ENCODE measurements at regions not wholly inside any gene's neighbourhood (a gene's known extent, or its start where the extent isn't known, plus 50 kb on each side); places are given as distances from the start of the nearest gene placed in this dataset.
"Not testable (repeated sequence)": the region's sequence is repeated elsewhere in the genome, so short reads cannot be mapped to it uniquely, and the experiment has no call there.

DNA sequence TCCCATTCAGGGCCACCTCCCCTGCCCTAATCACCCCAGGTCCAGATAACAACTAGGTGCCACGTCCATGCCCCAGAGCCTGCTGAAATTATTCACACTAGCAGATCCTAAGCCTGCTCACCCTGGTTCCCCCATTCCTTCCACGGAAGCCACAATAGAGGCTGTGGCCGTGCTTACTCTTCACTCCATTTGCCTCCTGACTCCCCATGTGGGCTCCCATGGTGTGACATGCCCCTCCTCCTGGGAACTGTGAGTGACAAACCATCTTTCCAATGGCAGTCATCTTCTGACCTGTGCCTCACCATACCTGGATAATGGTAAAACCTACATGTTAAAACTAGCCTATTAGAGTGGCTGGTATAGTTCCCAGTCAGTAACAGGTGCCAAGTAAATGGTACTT, 216.2 kb upstream of the PRKCQ start:
- TF ChIP-seq, protein P1, sequence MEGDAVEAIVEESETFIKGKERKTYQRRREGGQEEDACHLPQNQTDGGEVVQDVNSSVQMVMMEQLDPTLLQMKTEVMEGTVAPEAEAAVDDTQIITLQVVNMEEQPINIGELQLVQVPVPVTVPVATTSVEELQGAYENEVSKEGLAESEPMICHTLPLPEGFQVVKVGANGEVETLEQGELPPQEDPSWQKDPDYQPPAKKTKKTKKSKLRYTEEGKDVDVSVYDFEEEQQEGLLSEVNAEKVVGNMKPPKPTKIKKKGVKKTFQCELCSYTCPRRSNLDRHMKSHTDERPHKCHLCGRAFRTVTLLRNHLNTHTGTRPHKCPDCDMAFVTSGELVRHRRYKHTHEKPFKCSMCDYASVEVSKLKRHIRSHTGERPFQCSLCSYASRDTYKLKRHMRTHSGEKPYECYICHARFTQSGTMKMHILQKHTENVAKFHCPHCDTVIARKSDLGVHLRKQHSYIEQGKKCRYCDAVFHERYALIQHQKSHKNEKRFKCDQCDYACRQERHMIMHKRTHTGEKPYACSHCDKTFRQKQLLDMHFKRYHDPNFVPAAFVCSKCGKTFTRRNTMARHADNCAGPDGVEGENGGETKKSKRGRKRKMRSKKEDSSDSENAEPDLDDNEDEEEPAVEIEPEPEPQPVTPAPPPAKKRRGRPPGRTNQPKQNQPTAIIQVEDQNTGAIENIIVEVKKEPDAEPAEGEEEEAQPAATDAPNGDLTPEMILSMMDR (IDR thresholded peaks at IDR 0.05): no peak
- no peak for TF ChIP-seq ZFX (IDR thresholded peaks at IDR 0.05; ENCODE audit: borderline replicate concordance)
- H3K27ac ChIP-seq: no peak overlapping the region

DNA sequence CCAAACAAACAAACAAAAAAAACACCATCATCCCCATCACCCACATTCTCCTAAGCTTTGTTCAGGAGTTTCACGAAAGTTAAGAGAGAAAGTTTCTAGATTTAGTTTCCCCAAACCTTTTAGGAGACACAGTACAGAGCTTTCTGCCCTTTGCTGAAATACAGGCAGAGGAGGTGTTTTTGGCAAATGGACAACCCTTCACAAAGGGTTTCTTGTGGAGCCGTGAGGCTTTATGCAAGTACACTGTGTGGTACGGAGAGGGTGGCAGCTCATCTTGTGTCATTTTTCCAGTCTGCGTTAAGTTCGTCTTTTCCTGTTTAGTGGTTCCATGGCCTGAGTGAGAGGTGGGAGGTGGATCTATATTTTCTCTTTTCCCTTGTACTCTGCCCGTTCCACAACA, 215.5 kb upstream of the PRKCQ start:
- TF ChIP-seq, protein P1 (IDR thresholded peaks at IDR 0.05): no peak
- no peak for TF ChIP-seq ZFX (IDR thresholded peaks at IDR 0.05; ENCODE audit: borderline replicate concordance)
- H3K27ac ChIP-seq: no peak overlapping the region

DNA sequence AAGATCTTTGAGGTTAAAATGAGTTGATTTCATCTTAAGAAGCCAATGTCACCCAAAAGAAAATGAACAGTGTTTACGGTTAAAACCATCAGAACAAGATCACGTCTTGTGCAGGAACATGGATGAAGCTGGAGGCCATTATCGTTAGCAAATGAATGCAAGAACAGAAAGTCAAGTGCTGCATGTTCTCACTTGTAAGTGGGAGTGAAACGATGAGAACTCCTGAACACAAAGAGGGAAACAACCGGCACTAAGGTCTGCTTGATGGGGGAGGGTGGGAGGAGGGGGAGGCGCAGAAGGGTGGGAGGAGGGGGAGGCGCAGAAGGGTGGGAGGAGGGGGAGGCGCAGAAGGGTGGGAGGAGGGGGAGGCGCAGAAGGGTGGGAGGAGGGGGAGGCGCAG, 214.8 kb upstream of the PRKCQ start:
- H3K27ac ChIP-seq: not testable (repeated sequence)

DNA sequence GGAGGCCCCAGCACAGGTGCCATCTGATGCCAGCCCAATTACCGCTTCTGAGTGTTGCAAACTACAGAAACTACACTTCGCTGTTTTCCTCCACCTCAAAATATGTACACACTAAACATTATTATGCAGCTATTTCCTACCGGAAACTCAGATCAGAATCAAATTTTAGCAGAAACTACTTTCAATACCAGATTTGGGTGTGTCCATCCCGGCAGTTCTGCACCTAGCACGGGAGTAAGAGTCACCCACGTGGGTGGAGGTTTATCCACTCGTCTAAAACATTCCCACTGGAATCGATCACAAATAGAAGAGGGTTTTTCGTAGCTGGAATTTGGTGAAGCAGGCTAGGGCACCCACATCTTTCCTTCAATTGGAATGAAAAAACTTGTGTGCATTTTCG, 214.4 kb upstream of the PRKCQ start:
- TF ChIP-seq, protein P1 (IDR thresholded peaks at IDR 0.05): no peak
- no peak for TF ChIP-seq ZFX (IDR thresholded peaks at IDR 0.05; ENCODE audit: borderline replicate concordance)
- H3K27ac ChIP-seq: no peak overlapping the region

DNA sequence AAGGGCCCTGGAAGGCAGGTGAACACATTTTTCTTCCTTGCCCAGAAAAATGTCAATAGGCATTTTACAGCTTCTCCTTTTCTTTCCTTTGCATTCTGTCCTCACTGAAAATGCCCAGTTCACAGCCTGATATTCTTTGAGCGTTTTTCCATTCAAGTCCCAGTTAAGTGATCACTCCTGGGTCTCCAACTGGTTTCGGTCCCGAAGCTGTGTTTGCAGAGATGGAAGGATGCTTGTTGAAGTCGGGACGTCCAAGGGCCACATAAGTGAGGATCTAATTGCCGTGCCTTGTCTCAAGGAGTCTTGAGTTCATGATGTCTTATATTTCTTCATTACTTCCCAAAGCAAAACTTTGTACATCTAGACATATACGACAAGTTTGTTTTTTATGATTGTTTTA, 208.7 kb upstream of the PRKCQ start:
- no peak overlapping the region for H3K27ac ChIP-seq
- TF ChIP-seq ZFX (IDR thresholded peaks at IDR 0.05; ENCODE audit: borderline replicate concordance): no peak
- TF ChIP-seq, protein P1 (IDR thresholded peaks at IDR 0.05): no peak

DNA sequence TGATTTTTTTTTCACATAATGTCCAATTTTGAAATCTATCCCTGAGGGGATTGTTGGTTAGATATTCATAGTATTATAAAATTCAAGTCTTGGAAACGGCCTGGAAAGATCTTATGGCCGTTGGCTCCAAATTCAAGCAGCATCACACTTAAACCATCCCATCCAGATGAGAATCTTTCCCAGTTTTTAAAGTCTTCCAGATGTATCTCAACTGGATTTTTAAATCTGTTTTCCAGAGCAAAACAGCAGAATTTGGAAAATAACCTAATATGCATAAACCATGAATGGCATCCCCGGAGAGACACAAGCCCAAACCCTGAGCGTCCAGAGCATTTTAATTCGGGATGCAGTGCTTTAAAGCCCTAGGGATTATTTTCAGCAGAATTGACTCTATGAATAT, 208.2 kb upstream of the PRKCQ start:
- no peak for TF ChIP-seq ZFX (IDR thresholded peaks at IDR 0.05; ENCODE audit: borderline replicate concordance)
- TF ChIP-seq, protein P1 (IDR thresholded peaks at IDR 0.05): no peak
- H3K27ac ChIP-seq: no peak overlapping the region

DNA sequence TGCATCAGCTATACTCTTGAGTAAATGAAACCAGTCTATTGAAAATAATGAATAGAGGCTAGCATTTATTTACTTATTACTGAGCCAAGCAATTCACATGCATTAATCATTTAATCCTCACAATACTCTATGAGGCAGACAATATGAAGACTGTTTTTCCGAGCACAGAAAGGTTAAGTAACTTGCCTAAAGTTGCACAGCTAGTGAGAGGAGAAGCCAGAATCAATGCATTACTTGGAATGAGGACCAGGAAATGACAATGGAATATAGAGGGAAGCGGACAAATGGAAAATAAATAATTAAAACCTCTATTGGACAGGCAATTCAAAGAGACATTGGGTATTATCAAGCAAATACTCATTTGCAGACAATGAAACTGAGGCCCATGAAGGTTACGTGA, 207.6 kb upstream of the PRKCQ start:
- no peak for TF ChIP-seq ZFX (IDR thresholded peaks at IDR 0.05; ENCODE audit: borderline replicate concordance)
- TF ChIP-seq, protein P1 (IDR thresholded peaks at IDR 0.05): no peak
- no peak overlapping the region for H3K27ac ChIP-seq

DNA sequence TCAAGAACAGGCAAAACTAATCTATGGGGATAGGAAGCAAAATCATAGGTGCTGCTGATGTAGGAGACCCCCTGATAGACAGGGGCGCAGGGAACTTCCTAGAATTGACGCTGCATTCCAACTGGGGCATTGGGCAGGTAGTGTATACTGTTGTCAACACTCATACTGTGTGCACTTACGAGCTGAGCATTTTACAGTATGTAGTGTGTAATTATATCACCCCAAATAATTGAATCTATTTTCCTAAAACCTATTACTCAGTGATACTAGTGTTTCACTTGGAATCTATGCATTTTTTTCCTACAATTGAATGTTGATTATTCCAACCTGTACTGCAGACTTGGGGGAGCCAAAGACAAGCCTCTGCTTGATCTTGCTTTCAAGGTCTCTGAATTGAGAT, 207.0 kb upstream of the PRKCQ start:
- no peak overlapping the region for H3K27ac ChIP-seq
- no peak for TF ChIP-seq ZFX (IDR thresholded peaks at IDR 0.05; ENCODE audit: borderline replicate concordance)
- TF ChIP-seq, protein P1 (IDR thresholded peaks at IDR 0.05): no peak
